HG02852 (cell line): ENCODE measurements at regions not wholly inside any gene's neighbourhood (a gene's known extent, or its start where the extent isn't known, plus 50 kb on each side); places are given as distances from the start of the nearest gene placed in this dataset.

Experiments
- ATAC-seq: cut with Tn5 transposase; IDR thresholded peaks from one replicate; pipeline ENCODE4 v1.9.1; 2021; ENCODE audit warnings: mild to moderate bottlenecking, moderate library complexity; ENCODE audit not compliant: unreplicated experiment

- ATAC-seq = no peak
Measured at GRCh38 chr15:95998935-95999334, 331.6 kb upstream of the NR2F2 start.

DNA sequence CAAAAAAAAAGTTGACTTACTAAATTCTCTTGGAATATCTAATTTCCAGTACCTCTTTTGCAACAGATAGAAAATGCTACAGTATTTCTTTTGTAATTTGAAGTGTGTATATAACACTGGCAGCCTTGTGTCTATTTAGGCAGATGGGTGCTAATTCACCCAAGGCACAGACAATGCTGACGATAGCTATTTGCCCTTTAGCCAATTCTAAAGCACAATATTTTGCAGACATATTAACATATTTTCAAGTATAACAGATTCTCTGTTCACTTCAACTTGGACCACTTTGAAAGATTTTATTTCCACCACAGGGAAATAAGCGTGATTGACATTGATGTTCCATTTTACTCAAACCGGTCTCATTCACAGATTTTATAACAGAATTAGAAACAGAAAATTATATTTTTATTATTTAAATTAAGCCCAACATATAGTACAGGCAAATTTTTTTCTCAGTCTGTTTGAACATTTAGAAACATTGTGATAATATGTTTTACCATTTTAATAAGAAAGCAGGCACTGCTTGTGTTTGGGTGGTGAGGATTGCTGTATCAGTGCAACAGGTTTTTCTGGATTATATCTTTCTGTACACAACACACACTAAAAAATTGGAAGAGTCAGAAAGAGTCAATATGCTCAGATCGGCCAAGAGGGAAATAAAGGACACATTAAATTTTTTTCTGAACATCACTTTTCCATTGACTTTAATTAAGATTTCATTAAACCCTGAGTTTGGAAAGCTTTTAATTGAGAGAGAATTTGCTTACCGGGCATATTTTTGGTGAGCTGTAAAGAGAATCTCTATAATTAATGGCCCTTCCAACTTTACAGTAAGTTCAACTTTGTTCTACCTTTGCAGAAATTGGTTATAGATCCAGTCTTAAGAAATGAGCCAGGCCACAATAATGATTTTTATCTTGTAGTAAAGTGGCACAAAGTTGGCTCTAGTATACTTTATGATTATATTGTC lies 327.3 kb upstream of the NR2F2 start:
- ATAC-seq = no peak

- no peak for ATAC-seq
Measured at GRCh38 chr15:96005906-96006305, 324.6 kb upstream of the NR2F2 start.

GRCh38 chr15:96011136-96011535 lies 319.4 kb upstream of the NR2F2 start:
- no peak for ATAC-seq

- no peak for ATAC-seq
Measured at GRCh38 chr15:96014939-96015338, 315.6 kb upstream of the NR2F2 start.

DNA sequence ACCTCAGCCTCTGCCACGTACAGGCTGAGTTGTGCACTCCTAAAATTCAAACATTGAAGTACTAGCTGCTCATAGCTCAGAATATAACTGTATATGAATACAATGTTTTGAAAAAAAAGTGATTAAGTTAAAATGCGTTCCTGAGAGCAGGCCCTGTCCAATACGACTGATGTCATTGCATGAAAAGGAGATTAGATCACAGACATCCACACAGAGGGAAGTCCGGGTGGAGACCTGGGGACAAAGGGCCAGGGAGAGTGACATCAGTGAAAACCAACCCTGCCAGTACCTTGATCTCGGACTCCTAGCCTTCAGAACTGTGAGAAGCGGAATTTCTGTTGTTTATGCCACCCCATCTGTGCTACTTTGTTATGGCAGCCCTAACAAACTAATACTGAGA lies 311.4 kb upstream of the NR2F2 start:
- ATAC-seq = no peak

- no peak for ATAC-seq
Measured at GRCh38 chr15:96020133-96020532, 310.4 kb upstream of the NR2F2 start.

- no peak for ATAC-seq
Measured at GRCh38 chr15:96020797-96021196, 309.7 kb upstream of the NR2F2 start.

DNA sequence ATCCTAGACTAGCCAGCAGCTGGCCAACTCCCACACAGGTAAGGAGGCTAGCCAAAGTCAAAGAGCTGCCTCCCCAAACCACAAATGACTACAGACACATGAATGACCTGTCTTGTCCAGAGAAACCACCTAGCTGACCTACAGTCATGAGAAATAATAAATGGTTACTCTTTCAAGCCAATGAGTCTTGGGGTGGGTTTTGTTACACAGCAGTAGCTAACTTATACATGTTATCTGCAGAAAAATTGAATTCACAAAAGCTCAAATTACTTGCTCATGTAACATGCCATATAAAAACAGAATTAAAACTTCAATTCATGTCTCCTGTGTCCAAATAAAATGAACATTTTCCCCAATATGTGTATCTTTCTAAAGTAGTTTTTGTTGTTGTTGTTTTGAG lies 307.4 kb upstream of the NR2F2 start:
- ATAC-seq = no peak

- ATAC-seq = no peak
Measured at GRCh38 chr15:96027501-96027900, 303.0 kb upstream of the NR2F2 start.

DNA sequence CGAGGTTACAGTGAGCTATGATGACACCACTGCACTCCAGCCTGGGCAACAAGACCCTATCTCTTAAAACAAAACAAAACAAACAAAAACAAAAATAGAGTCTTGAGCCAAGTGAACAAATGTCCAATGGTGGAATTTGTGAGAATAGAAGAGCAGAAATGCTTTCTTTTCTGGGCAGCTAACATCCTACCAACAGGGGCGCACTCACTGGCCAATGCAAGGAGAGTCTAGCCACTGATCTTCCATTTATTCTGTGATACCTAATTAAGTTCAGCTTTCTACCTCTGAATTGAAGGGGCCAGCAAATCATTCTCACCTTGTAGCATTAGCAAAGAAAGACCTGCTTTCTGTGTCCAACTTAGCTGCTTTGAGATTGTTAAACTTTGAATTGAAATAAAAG lies 301.9 kb upstream of the NR2F2 start:
- ATAC-seq = no peak

DNA sequence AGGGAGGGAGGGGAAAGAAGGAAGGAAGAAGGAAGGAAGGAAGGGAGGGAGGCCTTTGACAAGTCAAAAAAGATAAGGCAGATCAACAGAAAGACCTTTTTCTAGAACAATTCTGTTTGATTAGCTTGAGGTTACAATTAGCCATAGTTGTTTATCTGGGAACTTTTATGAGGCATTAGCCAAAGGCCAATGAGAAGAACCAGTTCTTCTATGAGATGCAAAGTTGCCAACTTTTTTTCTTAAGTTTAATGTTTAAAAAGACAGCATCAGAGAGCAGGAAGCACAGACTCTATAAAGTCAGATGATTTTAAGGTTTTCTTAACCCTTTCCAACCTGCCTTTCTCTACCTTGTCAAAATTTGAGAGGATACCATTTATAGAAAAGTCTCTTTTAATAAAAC lies 301.3 kb upstream of the NR2F2 start:
- ATAC-seq = no peak

DNA sequence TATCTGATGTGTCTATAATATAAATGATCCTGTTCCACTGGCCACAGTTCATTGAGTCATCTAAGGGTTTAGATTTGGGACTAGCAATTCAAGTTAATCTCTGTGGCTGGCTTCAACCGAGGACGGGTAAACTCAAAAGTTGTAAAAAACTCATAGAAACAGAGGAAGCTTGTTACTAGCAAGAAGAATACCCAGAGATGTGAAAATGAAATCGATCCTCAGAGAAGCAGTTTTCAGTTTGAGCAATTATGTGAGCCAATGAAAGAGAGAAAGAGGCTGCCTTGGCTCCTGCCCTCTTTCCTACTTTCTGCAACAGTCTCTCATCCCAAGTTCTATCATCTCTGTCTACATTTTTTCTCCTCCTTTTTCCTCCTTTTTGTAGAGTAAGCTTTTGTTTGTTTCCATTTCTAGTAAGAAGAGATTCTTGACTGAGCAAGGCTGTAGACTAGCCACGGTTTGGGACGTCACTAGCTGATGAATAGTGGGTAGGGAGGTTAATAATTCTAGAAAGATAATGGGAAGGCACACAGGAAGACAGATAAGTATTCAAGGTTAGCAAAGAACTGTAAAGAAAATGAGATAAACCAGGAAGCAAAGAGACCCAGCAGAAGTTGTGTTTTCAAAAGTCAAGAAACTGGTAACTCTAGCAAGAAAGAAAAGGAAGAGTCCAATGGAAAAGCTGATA lies 298.9 kb upstream of the NR2F2 start:
- no peak for ATAC-seq

DNA sequence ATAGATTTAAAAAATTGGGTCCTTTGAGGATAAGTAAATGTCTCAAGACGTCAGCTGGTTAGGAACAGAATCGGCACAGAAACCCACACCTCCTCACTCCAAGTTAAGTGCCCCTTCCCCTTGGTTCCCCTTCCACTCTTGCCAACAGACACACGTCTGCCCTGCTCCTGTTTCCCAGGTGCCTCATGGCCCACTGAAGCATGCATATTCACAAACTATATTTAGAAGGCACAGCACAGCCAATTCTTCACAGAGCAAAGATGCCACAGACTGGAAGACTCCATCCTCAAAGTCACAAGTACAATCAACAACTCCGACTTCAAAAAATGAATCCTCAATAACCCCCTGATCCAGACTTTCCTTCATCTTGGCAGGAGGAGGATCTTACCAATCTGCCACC lies 295.4 kb upstream of the NR2F2 start:
- no peak for ATAC-seq

- no peak for ATAC-seq
Measured at GRCh38 chr15:96035635-96036034, 294.9 kb upstream of the NR2F2 start.

DNA sequence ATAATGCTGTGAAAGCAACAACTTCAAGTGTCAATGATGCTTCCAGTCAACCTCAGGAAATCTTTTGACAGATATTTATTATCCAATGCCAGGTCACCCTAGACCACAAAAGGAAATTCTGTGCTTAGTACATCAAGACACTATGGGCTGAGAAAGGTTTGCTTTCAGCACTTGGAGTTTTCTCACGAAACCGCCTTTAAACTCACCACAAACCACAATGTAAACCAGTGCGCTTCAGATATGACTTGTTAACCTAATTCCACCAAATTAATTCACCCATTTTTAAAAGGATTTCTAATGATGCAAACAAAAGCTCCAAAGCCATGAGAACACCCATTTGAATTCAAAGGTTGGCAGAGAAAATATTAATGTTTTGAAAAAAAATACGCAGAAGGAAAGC lies 292.9 kb upstream of the NR2F2 start:
- ATAC-seq = no peak

DNA sequence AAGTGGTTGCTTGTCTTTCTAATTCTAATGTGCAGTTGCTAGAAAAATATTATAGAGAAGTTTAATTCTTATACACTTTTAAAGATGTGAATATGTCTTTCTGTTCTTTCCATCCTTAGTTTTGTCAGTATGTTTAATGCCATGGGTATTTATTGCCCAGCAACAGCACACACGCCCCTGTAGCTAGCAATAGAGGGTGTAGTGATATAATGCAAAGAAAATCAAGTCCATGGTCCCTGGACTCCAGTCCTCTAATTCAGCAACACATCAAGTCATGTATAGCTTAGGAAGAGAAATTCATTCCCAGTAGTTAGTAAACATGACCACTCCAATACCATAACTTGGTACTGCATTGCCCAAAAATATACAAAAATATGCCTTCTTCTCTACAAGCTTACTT lies 292.4 kb upstream of the NR2F2 start:
- ATAC-seq = no peak

DNA sequence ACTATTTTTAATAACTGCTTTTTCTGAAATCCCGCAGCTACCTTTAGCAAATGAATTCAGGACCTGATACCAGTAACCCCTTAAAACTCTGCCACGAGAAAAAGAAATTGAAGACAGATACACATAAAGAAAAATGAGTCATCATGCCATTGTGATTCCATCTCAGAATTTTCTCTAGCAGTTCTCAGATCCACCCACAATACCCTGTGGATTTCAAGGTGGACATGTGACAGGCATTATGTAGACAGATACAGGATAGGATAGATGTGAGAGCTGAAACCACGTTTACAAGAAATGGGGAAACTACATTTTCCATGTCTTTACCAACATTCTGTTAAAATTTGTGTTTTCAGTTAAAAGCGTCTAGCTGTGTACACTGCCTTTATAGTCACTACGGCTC lies 291.9 kb upstream of the NR2F2 start:
- ATAC-seq = no peak

GRCh38 chr15:96041982-96042733 lies 288.3 kb upstream of the NR2F2 start:
- ATAC-seq = no peak

DNA sequence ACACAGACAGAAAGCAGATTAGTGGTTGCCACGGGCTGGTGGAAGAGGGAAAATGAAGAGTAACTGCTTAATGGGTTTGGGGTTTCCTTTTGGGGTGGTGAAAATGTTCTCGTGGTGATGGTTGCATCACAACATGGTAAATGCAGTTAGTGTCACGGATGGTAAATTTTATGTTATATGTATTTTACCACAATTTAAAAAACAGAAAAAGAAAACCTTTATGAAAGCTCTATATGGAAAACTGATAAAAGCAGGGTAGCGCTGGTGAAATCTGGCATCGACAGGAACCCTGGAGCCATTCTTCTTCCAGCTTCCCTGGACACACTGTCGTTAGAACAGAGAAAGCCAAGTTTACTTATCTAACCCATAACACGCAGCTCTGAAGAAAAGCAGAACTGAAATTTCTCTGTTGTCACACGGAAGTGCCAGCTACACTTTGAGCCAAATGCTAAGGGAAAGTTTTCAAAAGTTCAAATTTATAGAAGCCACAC lies 287.7 kb upstream of the NR2F2 start:
- peak; percentile 85 for ATAC-seq

GRCh38 chr15:96043591-96044171 lies 286.8 kb upstream of the NR2F2 start:
- no peak for ATAC-seq
